ENCODE measurements at regions not wholly inside any gene's neighbourhood (a gene's known extent, or its start where the extent isn't known, plus 50 kb on each side); places are given as distances from the start of the nearest gene placed in this dataset.

- TF ChIP-seq POLR2AphosphoS5 (IDR thresholded peaks at IDR 0.05; ENCODE audit: low read depth, low read length): no peak
- no peak for TF ChIP-seq REST (IDR thresholded peaks at IDR 0.05; ENCODE audit: insufficient read depth in 1 of 2, low read depth in 2 of 2, low read length in 2 of 2)
- no peak for TF ChIP-seq SIN3A (IDR thresholded peaks at IDR 0.05; ENCODE audit: borderline replicate concordance, insufficient read depth, low read length)
- TF ChIP-seq TAF1 (IDR thresholded peaks at IDR 0.05; ENCODE audit: borderline replicate concordance, insufficient read depth, low read length): no peak
- no peak for TF ChIP-seq FOXP2 (optimal IDR thresholded peaks at IDR 0.05; ENCODE audit: borderline replicate concordance, extremely low read depth, extremely low read length, insufficient read depth)
These were observed 941.0 kb upstream of the CHORDC1 start for GRCh38 chr11:91163619-91164451.

GRCh38 chr11:91160661-91161060 is 937.8 kb upstream of the CHORDC1 start:
- TF ChIP-seq SIN3A (IDR thresholded peaks at IDR 0.05; ENCODE audit: borderline replicate concordance, insufficient read depth, low read length) (no peak), POLR2AphosphoS5 (IDR thresholded peaks at IDR 0.05; ENCODE audit: low read depth, low read length) (no peak)

GRCh38 chr11:91158891-91159537 is 936.2 kb upstream of the CHORDC1 start:
- TF ChIP-seq TAF1 (IDR thresholded peaks at IDR 0.05; ENCODE audit: borderline replicate concordance, insufficient read depth, low read length): no peak
- no peak for TF ChIP-seq FOXP2 (optimal IDR thresholded peaks at IDR 0.05; ENCODE audit: borderline replicate concordance, extremely low read depth, extremely low read length, insufficient read depth)
- no peak for TF ChIP-seq REST (IDR thresholded peaks at IDR 0.05; ENCODE audit: insufficient read depth in 1 of 2, low read depth in 2 of 2, low read length in 2 of 2)
- TF ChIP-seq POLR2AphosphoS5 (IDR thresholded peaks at IDR 0.05; ENCODE audit: low read depth, low read length): no peak
- TF ChIP-seq SIN3A (IDR thresholded peaks at IDR 0.05; ENCODE audit: borderline replicate concordance, insufficient read depth, low read length): no peak

DNA sequence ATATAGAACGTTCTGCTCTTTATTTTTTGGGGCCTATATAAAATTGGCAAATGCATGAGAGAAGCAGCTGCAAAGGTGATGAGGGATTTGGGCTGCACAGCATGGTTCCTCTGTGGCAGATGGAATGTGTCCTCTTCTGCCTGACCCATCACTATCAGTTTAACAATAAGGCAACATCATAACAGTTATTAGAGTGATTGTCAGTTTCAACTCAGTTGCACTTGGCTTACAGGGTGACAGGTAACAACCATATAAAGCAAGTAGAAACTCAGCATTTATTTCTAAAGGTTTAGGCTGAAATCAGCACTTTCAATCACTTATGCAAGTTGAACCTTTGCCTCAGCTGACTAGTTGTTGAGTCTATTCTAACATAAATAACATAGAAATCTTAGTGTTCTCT is 935.4 kb upstream of the CHORDC1 start:
- TF ChIP-seq POLR2AphosphoS5 (IDR thresholded peaks at IDR 0.05; ENCODE audit: low read depth, low read length) (no peak), FOXP2 (optimal IDR thresholded peaks at IDR 0.05; ENCODE audit: borderline replicate concordance, extremely low read depth, extremely low read length, insufficient read depth) (no peak), TAF1 (IDR thresholded peaks at IDR 0.05; ENCODE audit: borderline replicate concordance, insufficient read depth, low read length) (no peak), REST (IDR thresholded peaks at IDR 0.05; ENCODE audit: insufficient read depth in 1 of 2, low read depth in 2 of 2, low read length in 2 of 2) (no peak), SIN3A (IDR thresholded peaks at IDR 0.05; ENCODE audit: borderline replicate concordance, insufficient read depth, low read length) (no peak)

GRCh38 chr11:91156041-91156440 is 933.2 kb upstream of the CHORDC1 start:
- TF ChIP-seq FOXP2 (optimal IDR thresholded peaks at IDR 0.05; ENCODE audit: borderline replicate concordance, extremely low read depth, extremely low read length, insufficient read depth): no peak

DNA sequence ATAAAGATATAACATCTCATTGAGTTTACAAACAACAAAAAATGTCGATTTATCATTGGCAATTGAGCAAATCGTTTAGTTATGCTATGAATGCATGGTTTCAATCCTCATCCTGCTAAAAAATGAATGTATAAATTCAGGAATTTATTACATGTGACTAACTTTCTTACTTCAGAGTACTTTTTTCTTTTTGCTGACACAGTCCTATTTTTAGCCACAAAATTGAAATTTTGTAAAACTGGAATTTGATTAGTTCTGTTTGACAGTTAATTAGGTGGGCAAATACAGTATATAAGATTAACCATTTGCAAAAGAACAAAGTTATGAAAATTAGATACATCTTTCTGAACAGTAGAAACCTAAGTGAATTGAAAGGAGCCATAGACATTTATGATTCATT is 925.0 kb upstream of the CHORDC1 start:
- TF ChIP-seq POLR2AphosphoS5 (IDR thresholded peaks at IDR 0.05; ENCODE audit: low read depth, low read length) (no peak), FOXP2 (optimal IDR thresholded peaks at IDR 0.05; ENCODE audit: borderline replicate concordance, extremely low read depth, extremely low read length, insufficient read depth) (no peak)
